Testis (tissue), 2 donors: ENCODE measurements at regions not wholly inside any gene's neighbourhood (a gene's known extent, or its start where the extent isn't known, plus 50 kb on each side); places are given as distances from the start of the nearest gene placed in this dataset.
A peak's percentile ranks its signal among the peaks of the same experiment; 100 is the strongest.

Experiments used
- DNase-seq: peaks from one replicate; pipeline ENCODE4 v3.0.0-alpha.2; 2019
- H3K27ac ChIP-seq, 2 donors: fragments of 200-600 bp; sonication (generic); one replicate each; pipeline ENCODE4 v1.5.1; 2019
- H3K27me3 ChIP-seq: fragments of 200-600 bp; sonication (generic); one replicate; pipeline ENCODE4 v1.5.1; 2019
- H3K36me3 ChIP-seq: fragments of 200-600 bp; sonication (generic); one replicate; pipeline ENCODE4 v1.5.1; 2017; ENCODE audit warnings: low read depth; ENCODE audit errors: missing control alignments
- H3K4me1 ChIP-seq: fragments of 200-600 bp; sonication (generic); one replicate; pipeline ENCODE4 v1.5.1; 2019
- H3K4me3 ChIP-seq, 2 donors: fragments of 200-600 bp; sonication (generic); one replicate each; pipeline ENCODE4 v1.5.1; 2017 to 2019
- H3K9me3 ChIP-seq: fragments of 200-600 bp; sonication (generic); one replicate; pipeline ENCODE4 v1.5.1; 2017
- POLR2A ChIP-seq: fragments of 450-650 bp; IDR thresholded peaks from one replicate; pipeline ENCODE4 v1.6.1; 2017; ENCODE audit warnings: antibody characterized with exemption, mild to moderate bottlenecking, moderate library complexity
- WGBS, 2 donors: methylation state at CpG; one replicate each; pipeline ENCODE4 v1.1.5; 2018; 5-methylcytosine and 5-hydroxymethylcytosine counted together
- intact Hi-C: fragments of 100-400 bp; cut with DNase I; formaldehyde crosslinking; loops from one replicate; pipeline ENCODE4 v1.15.1; 2023; ENCODE audit warnings: low total_unique reads
- TF ChIP-seq, protein P1 (sequence below), 3 experiments: fragments of 450-650 bp in 2 of 3; fragments of 200-600 bp in 1 of 3; sonication (generic) in 1 of 3; IDR thresholded peaks; one replicate each; pipeline ENCODE4 v1.5.1; 2016 to 2019; ENCODE audit warnings: antibody characterized with exemption in 3 of 3, mild to moderate bottlenecking in 2 of 3, moderate library complexity in 1 of 3

- intact Hi-C loops: no loop called here
- WGBS, 2 donors: 94 to 95% methylated on average over 9 to 13 of the region's 13 CpGs
- no peak for DNase-seq
- no peaks in the 10 kb centered on the region for H3K27me3 ChIP-seq
- H3K36me3 ChIP-seq: no peaks in the 10 kb centered on the region
- no peak overlapping the region for H3K4me3 ChIP-seq
- H3K9me3 ChIP-seq: no peaks in the 10 kb centered on the region
- TF ChIP-seq POLR2A: no peak
- TF ChIP-seq, protein P1, sequence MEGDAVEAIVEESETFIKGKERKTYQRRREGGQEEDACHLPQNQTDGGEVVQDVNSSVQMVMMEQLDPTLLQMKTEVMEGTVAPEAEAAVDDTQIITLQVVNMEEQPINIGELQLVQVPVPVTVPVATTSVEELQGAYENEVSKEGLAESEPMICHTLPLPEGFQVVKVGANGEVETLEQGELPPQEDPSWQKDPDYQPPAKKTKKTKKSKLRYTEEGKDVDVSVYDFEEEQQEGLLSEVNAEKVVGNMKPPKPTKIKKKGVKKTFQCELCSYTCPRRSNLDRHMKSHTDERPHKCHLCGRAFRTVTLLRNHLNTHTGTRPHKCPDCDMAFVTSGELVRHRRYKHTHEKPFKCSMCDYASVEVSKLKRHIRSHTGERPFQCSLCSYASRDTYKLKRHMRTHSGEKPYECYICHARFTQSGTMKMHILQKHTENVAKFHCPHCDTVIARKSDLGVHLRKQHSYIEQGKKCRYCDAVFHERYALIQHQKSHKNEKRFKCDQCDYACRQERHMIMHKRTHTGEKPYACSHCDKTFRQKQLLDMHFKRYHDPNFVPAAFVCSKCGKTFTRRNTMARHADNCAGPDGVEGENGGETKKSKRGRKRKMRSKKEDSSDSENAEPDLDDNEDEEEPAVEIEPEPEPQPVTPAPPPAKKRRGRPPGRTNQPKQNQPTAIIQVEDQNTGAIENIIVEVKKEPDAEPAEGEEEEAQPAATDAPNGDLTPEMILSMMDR (IDR thresholded peaks at IDR 0.05): no peak
- H3K27ac ChIP-seq: no peak overlapping the region
- peaks cover 1% of the 10 kb centered on the region for H3K4me1 ChIP-seq
These were observed 184.3 kb upstream of the TNRC6C start for GRCh38 chr17:77774182-77774581.

DNA sequence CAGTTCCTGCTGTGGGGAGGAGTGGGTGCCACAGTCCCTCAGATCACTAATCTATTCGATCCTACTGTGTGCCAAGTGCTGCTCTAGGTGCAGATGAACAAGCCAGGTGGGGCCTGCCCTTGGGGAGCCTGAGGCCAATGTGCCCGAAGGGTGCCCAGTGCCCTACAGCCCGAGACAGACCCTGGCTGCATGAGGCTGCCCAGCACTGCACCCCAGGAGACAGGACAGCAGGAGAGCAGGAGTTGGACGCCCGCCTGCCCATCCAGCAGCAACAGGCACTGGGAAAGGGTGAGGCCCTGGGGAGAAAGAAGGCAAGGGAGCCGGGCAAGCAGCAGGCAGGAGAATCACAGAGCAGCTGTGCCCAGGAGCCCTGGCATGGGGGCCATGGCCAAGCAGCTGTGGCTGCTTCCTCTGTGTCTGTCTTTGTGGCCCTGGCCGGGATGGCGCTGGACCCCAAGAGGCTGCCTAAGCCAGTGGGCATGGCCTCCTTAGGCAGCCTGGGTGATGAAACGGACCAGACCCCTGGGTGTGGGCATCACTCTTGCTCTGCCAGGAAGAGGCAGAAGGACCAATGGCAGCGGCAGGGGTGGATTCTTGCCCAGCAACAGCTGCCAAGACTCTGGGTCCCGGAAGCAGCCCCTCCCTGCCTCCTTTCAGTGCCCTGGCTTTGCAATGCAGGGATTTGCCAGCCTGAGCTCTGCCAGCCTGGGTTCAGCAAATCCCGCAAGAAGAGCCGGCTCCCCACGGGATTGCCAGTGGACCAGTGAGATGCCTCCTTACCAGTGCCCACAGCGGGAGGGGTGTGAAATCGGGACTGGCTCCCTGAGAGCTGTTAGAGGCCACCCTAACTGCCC is 179.6 kb upstream of the TNRC6C start:
- H3K27me3 ChIP-seq: no peaks in the 10 kb centered on the region
- H3K9me3 ChIP-seq: no peaks in the 10 kb centered on the region
- H3K27ac ChIP-seq: no peak overlapping the region
- peak; percentile 19 for DNase-seq
- no peaks in the 10 kb centered on the region for H3K36me3 ChIP-seq
- TF ChIP-seq, protein P1 (IDR thresholded peaks at IDR 0.05): no peak
- no peak overlapping the region for H3K4me3 ChIP-seq
- intact Hi-C loops: no loop called here
- 83 to 84% methylated on average over 12 to 16 of the region's 16 CpGs for WGBS, 2 donors
- peaks cover 14% of the 10 kb centered on the region for H3K4me1 ChIP-seq

GRCh38 chr17:77779711-77780539 is 178.6 kb upstream of the TNRC6C start:
- peak; percentile 29 for DNase-seq
- Histone ChIP-seq H3K27me3 (no peaks in the 10 kb centered on the region), H3K9me3 (no peaks in the 10 kb centered on the region), H3K4me3 (no peak overlapping the region), H3K27ac (no peak overlapping the region), H3K4me1 (peaks cover 14% of the 10 kb centered on the region), H3K36me3 (no peaks in the 10 kb centered on the region)
- intact Hi-C loops: no loop called here
- 45 to 69% methylated on average over 8 to 21 of the region's 22 CpGs for WGBS, 2 donors
- no peak for TF ChIP-seq POLR2A
- TF ChIP-seq, protein P1 (IDR thresholded peaks at IDR 0.05): no peak

DNA sequence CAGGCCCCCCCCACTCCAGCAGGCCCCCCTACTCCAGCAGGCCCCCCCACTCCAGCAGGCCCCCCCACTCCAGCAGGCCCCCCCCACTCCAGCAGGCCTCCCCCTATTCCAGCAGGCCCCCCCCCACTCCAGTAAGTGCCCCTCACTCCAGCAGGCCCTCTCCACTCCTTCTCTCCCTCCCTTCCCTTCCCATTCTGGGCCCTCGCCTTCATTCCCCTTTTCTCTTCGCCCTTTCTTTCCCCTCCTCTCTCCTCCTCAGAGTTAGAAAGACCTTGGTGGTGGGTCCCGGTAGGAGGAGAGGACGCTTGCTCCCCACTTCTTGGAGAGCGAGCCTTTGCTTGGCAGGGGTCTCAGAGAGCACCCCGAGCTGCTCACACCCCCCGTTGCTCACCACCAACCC is 177.0 kb upstream of the TNRC6C start:
- intact Hi-C loops: no loop called here
- H3K27me3 ChIP-seq: no peaks in the 10 kb centered on the region
- TF ChIP-seq, protein P1 (IDR thresholded peaks at IDR 0.05): no peak
- no peak for TF ChIP-seq POLR2A
- 81 to 83% methylated on average over 3 to 7 of the region's 7 CpGs for WGBS, 2 donors
- H3K36me3 ChIP-seq: no peaks in the 10 kb centered on the region
- no peak overlapping the region for H3K27ac ChIP-seq
- DNase-seq: no peak
- H3K4me3 ChIP-seq: no peak overlapping the region
- H3K9me3 ChIP-seq: no peaks in the 10 kb centered on the region
- peaks cover 14% of the 10 kb centered on the region for H3K4me1 ChIP-seq
